ENCODE measurements at regions not wholly inside any gene's neighbourhood (a gene's known extent, or its start where the extent isn't known, plus 50 kb on each side); places are given as distances from the start of the nearest gene placed in this dataset.

DNA sequence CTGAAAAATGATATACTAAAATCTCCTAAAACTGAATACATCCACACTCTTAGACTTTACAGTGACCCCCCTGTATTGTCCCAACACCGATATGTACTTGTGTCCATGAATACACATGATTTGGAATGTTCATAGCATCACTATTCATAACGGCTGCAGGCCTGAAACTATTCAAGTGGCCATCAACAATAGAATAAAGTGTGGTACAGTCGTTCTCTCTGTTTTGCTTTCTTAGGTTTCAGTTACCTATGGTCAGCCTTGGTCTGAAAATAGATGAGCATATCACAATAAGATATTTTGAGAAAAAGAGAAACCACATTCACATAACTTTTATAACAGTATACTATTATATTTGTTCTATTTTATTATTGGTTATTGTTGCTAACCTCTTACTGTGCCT is 150.6 kb downstream of the ASCL4 start:
- DNase-seq (ENCODE audit: low spot score): no peak
- TF ChIP-seq, protein P1, sequence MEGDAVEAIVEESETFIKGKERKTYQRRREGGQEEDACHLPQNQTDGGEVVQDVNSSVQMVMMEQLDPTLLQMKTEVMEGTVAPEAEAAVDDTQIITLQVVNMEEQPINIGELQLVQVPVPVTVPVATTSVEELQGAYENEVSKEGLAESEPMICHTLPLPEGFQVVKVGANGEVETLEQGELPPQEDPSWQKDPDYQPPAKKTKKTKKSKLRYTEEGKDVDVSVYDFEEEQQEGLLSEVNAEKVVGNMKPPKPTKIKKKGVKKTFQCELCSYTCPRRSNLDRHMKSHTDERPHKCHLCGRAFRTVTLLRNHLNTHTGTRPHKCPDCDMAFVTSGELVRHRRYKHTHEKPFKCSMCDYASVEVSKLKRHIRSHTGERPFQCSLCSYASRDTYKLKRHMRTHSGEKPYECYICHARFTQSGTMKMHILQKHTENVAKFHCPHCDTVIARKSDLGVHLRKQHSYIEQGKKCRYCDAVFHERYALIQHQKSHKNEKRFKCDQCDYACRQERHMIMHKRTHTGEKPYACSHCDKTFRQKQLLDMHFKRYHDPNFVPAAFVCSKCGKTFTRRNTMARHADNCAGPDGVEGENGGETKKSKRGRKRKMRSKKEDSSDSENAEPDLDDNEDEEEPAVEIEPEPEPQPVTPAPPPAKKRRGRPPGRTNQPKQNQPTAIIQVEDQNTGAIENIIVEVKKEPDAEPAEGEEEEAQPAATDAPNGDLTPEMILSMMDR (IDR thresholded peaks at IDR 0.05; ENCODE audit: borderline replicate concordance, control extremely low read depth, extremely low read depth, insufficient read depth, missing control alignments): no peak
- in situ Hi-C loops (cut with MboI; ENCODE audit: low sequenced_read_pairs, unreplicated experiment): no loop called here

DNA sequence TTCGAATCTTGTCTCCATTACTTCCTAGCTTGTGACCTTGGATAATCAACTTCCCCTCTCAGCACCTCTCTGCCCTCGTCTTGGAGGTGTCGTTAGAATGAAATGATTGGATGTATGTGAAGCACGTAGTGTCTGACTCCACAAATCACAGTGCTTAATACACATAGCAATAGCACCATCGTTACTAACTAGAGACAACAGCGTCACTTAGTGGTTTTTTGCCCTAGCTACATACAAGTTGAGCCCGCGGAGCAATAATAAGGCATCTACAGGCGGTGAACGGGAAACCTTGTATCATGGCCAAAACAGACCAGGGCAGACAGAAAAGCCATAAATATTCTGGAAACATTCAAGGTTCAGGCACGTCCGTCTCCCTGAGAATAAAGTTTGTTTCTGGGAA is 154.9 kb downstream of the ASCL4 start:
- DNase-seq (ENCODE audit: low spot score): peak; percentile 42
- in situ Hi-C loops (cut with MboI; ENCODE audit: low sequenced_read_pairs, unreplicated experiment): no loop called here
- TF ChIP-seq, protein P1 (IDR thresholded peaks at IDR 0.05; ENCODE audit: borderline replicate concordance, control extremely low read depth, extremely low read depth, insufficient read depth, missing control alignments): peak; percentile 12

DNA sequence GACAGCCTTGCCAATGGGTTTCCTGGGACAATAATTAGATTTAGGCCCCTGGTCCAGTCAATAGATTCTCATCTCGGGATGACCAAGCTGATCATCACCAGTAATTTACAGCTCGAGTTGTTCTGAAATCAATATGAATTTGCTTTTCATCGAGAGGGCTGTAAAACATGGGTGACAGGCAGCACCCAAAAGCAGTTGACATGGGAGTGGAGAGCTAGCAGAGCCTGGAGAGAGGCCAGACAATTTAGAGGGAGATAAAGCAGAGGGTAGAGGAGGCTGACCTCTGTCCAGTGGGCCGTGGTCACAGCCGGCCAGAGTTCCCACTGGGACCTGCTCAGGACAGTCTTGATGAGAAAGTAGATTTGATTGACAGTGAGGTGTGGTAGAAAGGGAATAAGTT is 157.3 kb downstream of the ASCL4 start:
- TF ChIP-seq, protein P1 (IDR thresholded peaks at IDR 0.05; ENCODE audit: borderline replicate concordance, control extremely low read depth, extremely low read depth, insufficient read depth, missing control alignments): no peak
- in situ Hi-C loops (cut with MboI; ENCODE audit: low sequenced_read_pairs, unreplicated experiment): no loop called here
- DNase-seq (ENCODE audit: low spot score): no peak

DNA sequence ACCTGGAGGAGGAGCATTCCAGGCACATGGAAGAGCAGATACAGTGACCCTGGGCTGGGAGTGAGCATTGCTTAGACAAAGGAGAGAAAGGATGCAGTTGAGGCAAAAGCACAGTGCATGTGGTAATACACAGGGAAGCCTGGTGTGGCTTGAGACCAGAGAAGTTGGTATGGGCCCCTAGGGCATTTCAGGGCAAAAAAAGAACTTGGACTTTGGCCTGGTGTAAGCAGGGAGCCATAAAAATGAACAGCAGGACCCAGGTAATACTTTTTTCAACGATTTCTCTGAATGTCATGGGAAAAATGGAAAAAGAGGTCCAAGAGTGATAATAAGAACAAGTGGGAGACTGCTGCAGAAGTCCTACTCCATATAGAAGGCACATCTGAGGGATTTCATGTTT is 163.9 kb downstream of the ASCL4 start:
- no peak for DNase-seq (ENCODE audit: low spot score)
- in situ Hi-C loops (cut with MboI; ENCODE audit: low sequenced_read_pairs, unreplicated experiment): no loop called here
- TF ChIP-seq, protein P1 (IDR thresholded peaks at IDR 0.05; ENCODE audit: borderline replicate concordance, control extremely low read depth, extremely low read depth, insufficient read depth, missing control alignments): no peak

DNA sequence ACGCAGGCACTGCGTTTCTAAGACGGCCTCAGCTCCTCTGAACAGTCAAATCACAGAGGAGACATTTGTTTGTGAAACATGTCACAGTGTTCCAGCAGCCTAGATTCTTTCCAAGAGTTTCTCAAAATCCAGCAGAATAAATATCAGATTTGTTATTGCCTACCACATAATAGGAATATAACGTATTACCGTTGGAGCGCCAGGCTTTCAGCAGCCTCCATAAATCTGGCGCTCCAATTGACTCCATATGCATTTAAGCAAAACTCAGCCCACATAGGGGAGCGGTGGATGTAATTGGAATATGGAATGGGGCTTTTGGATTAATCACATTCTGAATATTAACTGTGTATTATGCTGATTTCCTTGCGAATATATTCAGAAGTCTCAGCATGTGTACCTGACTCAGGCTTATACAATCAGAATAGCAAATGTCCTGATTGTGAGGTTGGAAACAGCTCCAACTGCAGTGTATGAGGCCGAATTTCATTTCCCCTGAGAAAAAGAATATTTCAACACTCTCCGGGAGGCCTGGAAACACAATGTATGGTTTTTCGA is 174.0 kb downstream of the ASCL4 start:
- no peak for DNase-seq (ENCODE audit: low spot score)
- in situ Hi-C loops (cut with MboI; ENCODE audit: low sequenced_read_pairs, unreplicated experiment): no loop called here
- TF ChIP-seq, protein P1 (IDR thresholded peaks at IDR 0.05; ENCODE audit: borderline replicate concordance, control extremely low read depth, extremely low read depth, insufficient read depth, missing control alignments): no peak

DNA sequence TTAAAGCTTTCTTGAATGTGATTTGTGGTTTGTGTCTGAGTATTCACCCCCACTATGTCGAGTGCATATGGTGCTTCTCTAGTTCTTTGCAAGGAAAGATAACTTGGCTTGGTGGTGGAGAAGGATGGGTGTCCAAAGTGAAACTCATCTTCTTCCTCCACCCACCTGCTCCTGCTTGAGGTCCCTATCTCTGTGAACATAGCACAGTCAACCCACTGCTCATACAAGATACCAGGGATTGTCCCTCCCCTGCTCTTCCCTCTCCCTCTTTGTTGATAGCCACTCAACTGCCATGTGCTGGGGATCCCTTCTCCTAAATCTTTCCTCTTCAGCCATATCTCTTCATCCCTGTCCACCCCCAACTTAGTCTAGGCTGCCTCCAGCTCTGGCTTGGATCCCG is 176.5 kb downstream of the ASCL4 start:
- in situ Hi-C loops (cut with MboI; ENCODE audit: low sequenced_read_pairs, unreplicated experiment): no loop called here
- no peak for DNase-seq (ENCODE audit: low spot score)
- TF ChIP-seq, protein P1 (IDR thresholded peaks at IDR 0.05; ENCODE audit: borderline replicate concordance, control extremely low read depth, extremely low read depth, insufficient read depth, missing control alignments): no peak

Data from GM13976 (cell line).